Right kidney (tissue), 1 donor: ENCODE measurements at regions not wholly inside any gene's neighbourhood (a gene's known extent, or its start where the extent isn't known, plus 50 kb on each side); places are given as distances from the start of the nearest gene placed in this dataset.

ENCODE experiments used
- DNase-seq: peaks from one replicate; pipeline ENCODE4 v3.0.0-alpha.2; 2016

DNA sequence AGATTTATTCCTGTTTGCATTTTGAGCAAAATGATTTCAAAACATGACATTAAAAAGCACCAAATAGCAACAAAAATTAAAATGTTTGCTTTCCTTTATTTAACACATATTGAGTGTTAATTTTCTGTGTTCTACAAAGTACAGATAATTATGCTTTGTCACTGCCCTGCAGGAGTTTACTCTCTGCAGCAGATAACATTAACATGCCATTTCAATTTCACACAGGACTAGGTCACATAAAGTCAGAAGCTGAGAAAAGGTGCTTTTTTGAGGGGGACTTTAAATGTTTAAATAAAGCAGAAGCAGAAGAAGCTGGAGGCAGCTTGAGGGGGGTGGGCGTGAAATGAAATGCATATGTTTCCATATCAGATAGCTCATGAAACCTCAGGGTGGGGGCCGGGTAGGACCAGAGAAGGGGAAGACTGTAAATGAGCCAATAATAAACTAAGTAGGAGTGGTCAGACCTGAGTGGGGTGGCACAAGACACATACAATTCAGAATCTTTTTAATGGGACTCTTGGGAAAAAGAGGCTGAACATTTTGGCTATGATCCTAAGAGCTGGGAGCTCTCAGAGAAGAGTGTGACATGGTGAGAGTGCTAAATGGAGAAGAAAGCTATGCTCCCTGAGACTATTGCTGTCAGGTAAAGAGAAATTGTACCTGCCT is 387.5 kb downstream of the FAM170A start:
- no peak for DNase-seq

- no peak for DNase-seq
These were observed 388.2 kb downstream of the FAM170A start for GRCh38 chr5:120017513-120017912.

GRCh38 chr5:120035181-120035580 is 405.8 kb downstream of the FAM170A start:
- DNase-seq, result no peak

GRCh38 chr5:120035815-120036577 is 406.6 kb downstream of the FAM170A start:
- no peak for DNase-seq

DNA sequence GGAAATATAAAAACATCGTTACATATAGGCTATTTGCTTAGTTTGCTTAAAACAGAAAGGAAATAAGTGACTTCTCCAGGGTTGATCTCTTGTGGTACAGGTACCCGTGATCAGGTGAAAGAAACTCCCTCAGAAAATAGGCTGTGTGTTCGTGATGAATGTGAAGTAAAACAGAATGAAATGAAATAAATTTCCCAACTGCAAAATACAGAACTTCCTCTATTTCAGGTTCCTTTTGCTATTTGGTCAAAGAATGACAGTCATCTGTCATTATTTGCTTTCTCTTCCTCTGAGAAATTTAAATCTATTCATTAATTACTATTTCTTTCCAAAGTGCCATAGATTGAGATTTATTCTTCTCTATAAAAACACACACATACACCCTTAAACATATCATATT is 408.1 kb downstream of the FAM170A start:
- no peak for DNase-seq

DNA sequence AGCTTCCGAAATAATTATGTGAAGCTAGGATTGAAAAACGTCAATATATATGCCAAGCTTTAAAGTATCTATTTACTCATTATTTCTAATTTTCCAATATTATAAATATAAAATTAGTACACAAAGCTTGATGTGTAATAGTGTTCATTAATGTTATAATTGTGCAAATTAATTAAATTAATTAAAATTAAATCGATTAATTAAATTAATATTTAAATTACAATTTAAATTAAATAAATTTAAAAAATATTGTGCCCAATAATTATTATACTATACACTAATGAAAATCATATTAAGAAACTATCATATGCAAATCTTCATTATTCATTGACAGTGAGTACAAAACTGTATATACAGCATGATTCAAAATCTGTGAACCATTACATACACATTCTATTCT is 409.8 kb downstream of the FAM170A start:
- DNase-seq, result no peak

DNA sequence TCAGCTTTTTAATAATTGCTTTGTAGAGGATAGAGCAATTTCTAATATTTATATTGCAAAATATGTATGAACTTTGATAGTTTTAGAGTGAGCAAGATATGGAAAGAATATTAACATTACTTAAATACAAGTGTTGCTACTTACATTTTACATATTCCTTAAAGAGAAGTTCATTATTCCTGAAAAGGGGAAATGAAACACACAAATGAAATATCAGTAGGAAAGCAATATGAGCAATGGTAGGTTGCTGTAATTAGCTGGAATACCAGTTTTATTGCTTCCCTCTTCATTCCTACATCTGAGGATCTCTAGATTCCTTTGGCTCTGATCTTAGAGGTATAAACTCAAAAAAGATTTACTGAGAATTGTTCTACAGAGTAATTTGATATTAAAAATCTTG is 414.1 kb downstream of the FAM170A start:
- DNase-seq, result no peak

GRCh38 chr5:120052916-120053828 is 410.9 kb upstream of the PRR16 start:
- no peak for DNase-seq

DNA sequence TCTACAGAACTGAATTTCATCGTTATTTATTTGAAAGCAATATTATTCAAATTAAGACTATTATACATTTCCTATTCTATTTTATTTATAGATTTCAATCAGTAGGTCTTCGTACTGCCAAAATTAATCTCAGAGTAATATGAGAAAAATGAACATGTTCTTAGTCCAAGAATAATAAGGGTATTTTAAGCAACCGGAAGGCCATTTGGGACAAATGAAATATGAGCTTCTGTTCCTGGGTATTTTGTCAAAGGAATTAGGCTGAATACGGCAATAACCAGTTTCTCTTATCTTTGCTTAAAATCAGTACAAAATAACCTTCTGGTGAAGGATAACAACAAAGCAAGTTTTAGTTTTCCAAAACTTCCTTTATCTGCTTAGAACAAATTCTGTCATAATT is 410.3 kb upstream of the PRR16 start:
- DNase-seq, result no peak

- no peak for DNase-seq
These were observed 408.2 kb upstream of the PRR16 start for GRCh38 chr5:120055858-120056257.

- DNase-seq, result no peak
These were observed 401.6 kb upstream of the PRR16 start for GRCh38 chr5:120062515-120062917.

- DNase-seq, result no peak
These were observed 391.9 kb upstream of the PRR16 start for GRCh38 chr5:120072068-120072761.

DNA sequence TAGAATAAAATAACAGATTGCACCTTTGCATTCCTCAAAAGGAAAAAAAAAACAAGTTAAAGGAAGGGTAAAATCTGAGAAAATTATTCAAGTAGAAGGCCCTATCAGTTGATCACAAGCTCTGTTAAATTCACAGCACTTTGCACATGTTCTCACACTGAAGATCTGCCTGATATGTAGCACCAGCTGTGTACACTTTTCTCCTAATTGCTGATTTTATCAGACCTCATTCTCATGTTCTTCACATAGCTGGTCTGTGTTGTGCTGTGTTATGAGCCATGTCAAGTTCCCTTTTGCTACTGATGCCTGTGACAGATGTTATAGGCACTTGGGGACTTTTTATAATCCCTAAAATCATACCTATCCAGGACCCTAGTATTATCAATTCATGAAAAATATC is 390.4 kb upstream of the PRR16 start:
- no peak for DNase-seq

DNA sequence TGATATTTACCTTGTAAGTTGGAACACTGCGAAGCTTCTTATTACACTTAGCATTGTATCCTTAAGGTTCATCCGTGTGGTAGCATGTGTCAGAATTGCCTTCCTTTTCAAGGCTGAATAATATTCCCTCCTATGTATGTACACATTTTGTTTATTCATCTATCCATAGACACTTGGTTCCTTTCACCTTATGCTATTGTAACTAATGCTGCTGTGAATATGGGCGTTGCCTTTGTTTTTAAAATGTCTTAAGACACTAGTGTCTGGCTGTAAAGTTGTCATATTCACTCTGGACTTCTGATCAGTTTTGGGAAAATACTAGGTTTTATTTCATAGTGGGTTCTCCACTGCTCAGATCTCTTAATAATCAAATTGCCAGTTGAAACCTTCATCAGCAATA is 383.3 kb upstream of the PRR16 start:
- no peak for DNase-seq

DNA sequence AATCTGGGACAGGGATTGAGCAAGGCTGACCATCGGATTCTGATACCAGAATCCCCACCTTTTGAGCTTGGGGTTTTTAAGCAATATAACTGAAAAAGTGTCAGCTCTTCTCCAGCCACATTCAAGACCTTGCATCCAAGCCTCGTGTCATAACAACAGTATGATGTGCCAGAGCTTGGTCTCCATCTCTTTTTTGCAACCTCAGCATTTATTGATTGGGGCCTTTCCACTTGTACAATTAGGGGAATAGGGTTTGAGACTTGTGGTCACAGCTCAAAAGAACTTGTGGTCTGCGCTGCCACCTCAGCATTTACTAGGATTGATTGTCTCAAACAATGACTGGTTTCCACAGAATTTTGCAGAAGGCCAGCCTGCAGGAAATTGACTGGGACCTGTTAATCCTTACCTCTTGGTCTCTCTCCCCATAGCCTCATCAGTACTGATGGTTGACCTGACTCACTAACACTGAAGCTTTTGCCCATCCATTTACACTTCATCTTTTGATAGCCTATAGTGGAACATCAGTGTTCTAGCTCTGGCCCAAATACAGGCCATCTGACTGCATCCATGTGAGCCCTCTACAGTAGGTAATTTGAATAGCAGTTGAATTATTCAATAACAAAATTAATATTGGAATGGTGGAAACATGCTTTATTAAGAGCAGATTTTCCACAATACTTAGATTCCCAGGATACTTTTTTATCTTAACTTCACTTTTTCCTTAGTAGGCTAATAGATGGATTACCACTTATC is 381.6 kb upstream of the PRR16 start:
- DNase-seq, result no peak

- no peak for DNase-seq
These were observed 380.1 kb upstream of the PRR16 start for GRCh38 chr5:120083851-120084542.

GRCh38 chr5:120084543-120084870 is 379.6 kb upstream of the PRR16 start:
- no peak for DNase-seq

DNA sequence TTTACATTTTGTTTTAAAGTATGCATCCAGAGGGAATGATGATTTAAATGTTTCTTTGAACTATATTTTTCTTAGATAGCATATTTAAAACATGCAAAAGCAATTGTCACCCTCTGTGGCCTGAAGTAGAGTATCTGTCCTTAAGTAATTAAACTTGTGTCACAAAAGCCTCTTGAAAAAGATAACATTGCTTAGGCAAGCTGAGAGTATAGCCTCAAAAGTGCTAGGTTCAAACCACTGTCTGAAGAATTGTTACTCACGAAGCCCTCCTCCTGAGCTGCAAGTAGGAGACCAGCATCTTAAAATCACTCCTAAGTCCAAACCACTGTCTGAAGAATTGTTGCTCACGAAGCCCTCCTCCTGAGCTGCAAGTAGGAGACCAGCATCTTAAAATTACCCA is 378.0 kb upstream of the PRR16 start:
- no peak for DNase-seq

- no peak for DNase-seq
These were observed 375.7 kb upstream of the PRR16 start for GRCh38 chr5:120088412-120088811.

GRCh38 chr5:120088836-120089235 is 375.3 kb upstream of the PRR16 start:
- no peak for DNase-seq

- no peak for DNase-seq
These were observed 372.6 kb upstream of the PRR16 start for GRCh38 chr5:120091376-120091948.
